ENCODE measurements at regions not wholly inside any gene's neighbourhood (a gene's known extent, or its start where the extent isn't known, plus 50 kb on each side); places are given as distances from the start of the nearest gene placed in this dataset.

DNA sequence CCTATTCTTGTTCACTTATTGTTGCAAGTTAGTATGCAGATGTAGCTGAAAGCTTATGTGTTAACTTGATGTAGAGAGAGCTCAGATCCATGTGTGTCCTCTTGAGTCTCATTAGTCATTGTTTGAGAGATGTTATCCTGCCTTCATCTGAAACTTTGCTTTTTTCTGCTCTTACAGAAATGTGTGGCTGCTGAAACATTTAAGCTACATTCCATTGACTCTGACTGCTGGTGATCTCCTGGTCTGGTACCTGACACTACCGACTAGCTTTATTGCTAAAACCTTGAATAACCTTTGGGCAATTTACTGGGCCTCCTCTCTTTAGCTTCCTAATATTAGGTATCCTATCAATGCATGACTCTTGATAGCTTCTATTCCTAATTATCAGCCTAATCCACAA, 705.6 kb upstream of the FOXG1 start:
- TF ChIP-seq EZH2 (IDR thresholded peaks at IDR 0.05; ENCODE audit: insufficient read depth, poor library complexity, severe bottlenecking): no peak
- no peak for TF ChIP-seq EZH2phosphoT487 (IDR thresholded peaks at IDR 0.05; ENCODE audit: insufficient read depth, low read depth)
